Transverse colon (tissue), 4 donors: ENCODE measurements at regions not wholly inside any gene's neighbourhood (a gene's known extent, or its start where the extent isn't known, plus 50 kb on each side); places are given as distances from the start of the nearest gene placed in this dataset.

Experiments used
- DNase-seq: peaks from one replicate; pipeline ENCODE4 v3.0.0-alpha.2; 2019
- H3K27ac ChIP-seq, 4 donors: fragments of 200-600 bp; sonication (generic); 2 replicates each; pipeline ENCODE4 v1.5.1; 2016 to 2018; ENCODE audit warnings: inconsistent platforms in 4 of 4
- H3K27me3 ChIP-seq: fragments of 200-600 bp; sonication (generic); 2 replicates; pipeline ENCODE4 v1.5.1; 2017; ENCODE audit warnings: inconsistent platforms
- H3K36me3 ChIP-seq, 4 donors: fragments of 200-600 bp; sonication (generic); 2 replicates each; pipeline ENCODE4 v1.5.1; 2017 to 2019; ENCODE audit warnings: inconsistent platforms in 4 of 4
- H3K4me1 ChIP-seq, 4 donors: fragments of 200-600 bp; sonication (generic); 2 replicates each; pipeline ENCODE4 v1.5.1; 2017 to 2020; ENCODE audit warnings: inconsistent platforms in 4 of 4
- H3K4me3 ChIP-seq, 4 donors: fragments of 200-600 bp; sonication (generic); 1 replicate in 1 of 4; 2 replicates in 3 of 4; pipeline versions ENCODE4 v1.5.1 to v1.6.1; 2017 to 2019; ENCODE audit warnings: inconsistent platforms in 4 of 4
- H3K9me3 ChIP-seq, 2 donors: fragments of 200-600 bp; sonication (generic); 2 replicates each; pipeline ENCODE4 v1.5.1; 2017 to 2019; ENCODE audit warnings: inconsistent platforms in 2 of 2
- CTCF ChIP-seq, 5 experiments: fragments of 200-600 bp in 3 of 5; fragments of 450-650 bp in 2 of 5; sonication (generic) in 3 of 5; IDR thresholded peaks; 1 replicate in 2 of 5; 2 replicates in 3 of 5; pipeline ENCODE4 v1.5.1; 2016 to 2017; ENCODE audit warnings: antibody characterized with exemption in 5 of 5, inconsistent platforms in 3 of 5, mild to moderate bottlenecking in 2 of 5, moderate library complexity in 1 of 5
- EP300 ChIP-seq: sonication (generic); formaldehyde crosslinking; IDR thresholded peaks from one replicate; pipeline ENCODE4 v1.6.1; 2017; ENCODE audit warnings: antibody characterized with exemption, low read depth
- POLR2A ChIP-seq: fragments of 450-650 bp; IDR thresholded peaks from one replicate; pipeline ENCODE4 v1.6.1; 2016; ENCODE audit warnings: antibody characterized with exemption, mild to moderate bottlenecking, moderate library complexity
- POLR2AphosphoS5 ChIP-seq, 3 donors: sonication (generic); formaldehyde crosslinking; IDR thresholded peaks; one replicate each; pipeline ENCODE4 v1.6.1; 2016; ENCODE audit warnings: antibody characterized with exemption in 3 of 3
- WGBS, 2 donors: methylation state at CpG; one replicate each; pipeline ENCODE4 v1.1.5; 2018; ENCODE audit warnings: low coverage in 1 of 2; 5-methylcytosine and 5-hydroxymethylcytosine counted together
- in situ Hi-C, 4 donors: fragments of 200-750 bp; cut with MboI; loops; one replicate each; pipeline versions ENCODE4 v1.15.0 to v1.15.1; 2017; ENCODE audit warnings: low sequenced_read_pairs in 3 of 4, low pct_ligation_motif_present in 1 of 4, low pct_unique_long_range_greater_than_20kb in 1 of 4
- intact Hi-C: fragments of 100-400 bp; cut with DNase I; formaldehyde crosslinking; loops from one replicate; pipeline ENCODE4 v1.15.1; 2023; ENCODE audit warnings: low total_unique reads

- Histone ChIP-seq H3K4me1 (no peaks in the 10 kb centered on the region), H3K4me3 (no peak overlapping the region), H3K36me3 (no peaks in the 10 kb centered on the region), H3K9me3 (no peaks in the 10 kb centered on the region), H3K27ac (no peak overlapping the region), H3K27me3 (no peaks in the 10 kb centered on the region)
- no peak for TF ChIP-seq EP300
- intact Hi-C loops (no loop called here), in situ Hi-C loops (no loop called here)
- 46 to 69% methylated on average over 2 of the region's 2 CpGs for WGBS, 2 donors
- DNase-seq: no peak
Observed at GRCh38 chr6:40256224-40256623, 322.0 kb upstream of the MOCS1 start.

- H3K4me1 ChIP-seq: no peaks in the 10 kb centered on the region
- no peak overlapping the region for H3K27ac ChIP-seq
- WGBS, 2 donors: 82% methylated on average over 3 of the region's 3 CpGs; no CpG with 5 or more reads in 1 of the 2 donors
- intact Hi-C loops: no loop called here
- no peak for DNase-seq
- no peaks in the 10 kb centered on the region for H3K36me3 ChIP-seq
- H3K27me3 ChIP-seq: no peaks in the 10 kb centered on the region
- TF ChIP-seq POLR2AphosphoS5 (IDR thresholded peaks at IDR 0.05) (no peak), CTCF (IDR thresholded peaks at IDR 0.05) (no peak)
- no peaks in the 10 kb centered on the region for H3K9me3 ChIP-seq
- H3K4me3 ChIP-seq: no peak overlapping the region
- in situ Hi-C loops: no loop called here
Observed at GRCh38 chr6:40253420-40253819, 319.2 kb upstream of the MOCS1 start.

- H3K27ac ChIP-seq: no peak overlapping the region
- intact Hi-C loops (no loop called here), in situ Hi-C loops (no loop called here)
- no peaks in the 10 kb centered on the region for H3K9me3 ChIP-seq
- WGBS, 2 donors: 70 to 80% methylated on average over 1 to 4 of the region's 4 CpGs
- no peaks in the 10 kb centered on the region for H3K4me1 ChIP-seq
- TF ChIP-seq EP300 (no peak), CTCF (IDR thresholded peaks at IDR 0.05) (no peak), POLR2AphosphoS5 (IDR thresholded peaks at IDR 0.05) (no peak), POLR2A (no peak)
- no peaks in the 10 kb centered on the region for H3K27me3 ChIP-seq
- H3K36me3 ChIP-seq: no peaks in the 10 kb centered on the region
- DNase-seq: no peak
- no peak overlapping the region for H3K4me3 ChIP-seq
Observed at GRCh38 chr6:40252531-40253258, 318.4 kb upstream of the MOCS1 start.

- Histone ChIP-seq H3K36me3 (no peaks in the 10 kb centered on the region), H3K4me1 (no peaks in the 10 kb centered on the region), H3K27me3 (no peaks in the 10 kb centered on the region), H3K9me3 (no peaks in the 10 kb centered on the region), H3K4me3 (no peak overlapping the region), H3K27ac (no peak overlapping the region)
- intact Hi-C loops: no loop called here
- TF ChIP-seq EP300 (no peak), POLR2AphosphoS5 (IDR thresholded peaks at IDR 0.05) (no peak), POLR2A (no peak), CTCF (IDR thresholded peaks at IDR 0.05) (no peak)
- DNase-seq: peak; percentile 8
- in situ Hi-C loops: no loop called here
- WGBS, 2 donors: 33 to 66% methylated on average over 1 to 3 of the region's 3 CpGs
Observed at GRCh38 chr6:40251637-40252300, 317.5 kb upstream of the MOCS1 start.
